ENCODE measurements at regions not wholly inside any gene's neighbourhood (a gene's known extent, or its start where the extent isn't known, plus 50 kb on each side); places are given as distances from the start of the nearest gene placed in this dataset.

- H3K9me3 ChIP-seq (ENCODE audit: control insufficient read depth, low read depth, low read length) = no peaks in the 10 kb centered on the region
- H2BK20ac ChIP-seq (ENCODE audit: low read depth, low read length, poor library complexity, severe bottlenecking) = no peak overlapping the region
- no peak for DNase-seq
- no peaks in the 10 kb centered on the region for H3K27me3 Mint-ChIP-seq (ENCODE audit: low read depth)
- H4K8ac ChIP-seq (replicated peaks; ENCODE audit: insufficient read length, low read depth, low read length) = no peak overlapping the region
- H2BK120ac ChIP-seq (ENCODE audit: low read depth, low read length, poor library complexity, severe bottlenecking) = no peak overlapping the region
- WGBS (ENCODE audit: extremely low coverage, insufficient read length, low lambda C conversion rate) = no CpG with 5 or more reads among the region's 5 CpGs
- H3K9me3 Mint-ChIP-seq = peaks cover 13 to 19% of the 10 kb centered on the region in 2 experiments
- H3K14ac ChIP-seq (ENCODE audit: insufficient read depth, low read length) = no peak overlapping the region
- no peak overlapping the region for H3K4me2 ChIP-seq (ENCODE audit: insufficient read depth, insufficient read length, low read length)
- no peak for TF ChIP-seq CTCF (conservative IDR thresholded peaks at IDR 0.05)
- H4K91ac ChIP-seq (ENCODE audit: insufficient read length, low read depth, low read length) = no peak overlapping the region
- no peaks in the 10 kb centered on the region for H3K4me1 ChIP-seq (ENCODE audit: insufficient read depth, low read length)
- no peak overlapping the region for H3K18ac ChIP-seq (ENCODE audit: insufficient read length, low read depth, low read length)
- H3K56ac ChIP-seq (ENCODE audit: insufficient read length, low read depth, low read length) = no peak overlapping the region
- H2AK5ac ChIP-seq (ENCODE audit: insufficient read length, low read length) = no peak overlapping the region
- no peak overlapping the region for H3K4me3 Mint-ChIP-seq
- H3K23ac ChIP-seq (ENCODE audit: insufficient read length, low read depth, low read length) = no peak overlapping the region
- no peaks in the 10 kb centered on the region for H3K27me3 ChIP-seq (ENCODE audit: insufficient read depth, low read length)
- H3K79me2 ChIP-seq (ENCODE audit: insufficient read depth, low read length) = no peaks in the 10 kb centered on the region
- no peak overlapping the region for H4K5ac ChIP-seq (ENCODE audit: insufficient read length, low read depth, low read length)
- H2BK5ac ChIP-seq (ENCODE audit: insufficient read length, low read length) = no peak overlapping the region
- H3K36me3 Mint-ChIP-seq (ENCODE audit: insufficient read depth in 1 of 3, low read depth in 3 of 3) = peaks cover 2 to 17% (median 7%) of the 10 kb centered on the region in 3 experiments; a peak in 6 of 7 replicates
- H2BK12ac ChIP-seq (ENCODE audit: insufficient read length, low read depth, low read length) = no peak overlapping the region
- no peaks in the 10 kb centered on the region for H3K79me1 ChIP-seq (ENCODE audit: insufficient read depth, low read depth, low read length, poor library complexity, severe bottlenecking)
- no peak overlapping the region for H3K9ac ChIP-seq (ENCODE audit: extremely low read depth, insufficient read length, low read length)
- no peaks in the 10 kb centered on the region for H4K20me1 ChIP-seq (ENCODE audit: control insufficient read depth, insufficient read depth, insufficient read length)
- H3K4ac ChIP-seq (ENCODE audit: low read depth, low read length) = no peak overlapping the region
- H3T11ph ChIP-seq (ENCODE audit: low read length) = no peak overlapping the region
- H3K23me2 ChIP-seq (ENCODE audit: insufficient read length, low read depth, low read length, poor library complexity, severe bottlenecking) = no peaks in the 10 kb centered on the region
- no peak overlapping the region for H3K27ac ChIP-seq (ENCODE audit: insufficient read length, low read depth, low read length)
- no peaks in the 10 kb centered on the region for H3K4me1 Mint-ChIP-seq
- no peak overlapping the region for H2AFZ ChIP-seq (ENCODE audit: low read length)
- no peak overlapping the region for H3K27ac Mint-ChIP-seq
- H2BK15ac ChIP-seq (ENCODE audit: low read depth, low read length) = no peak overlapping the region
Observed at GRCh38 chr13:58134525-58134924, 503.0 kb downstream of the PCDH17 start.
